ENCODE measurements at regions not wholly inside any gene's neighbourhood (a gene's known extent, or its start where the extent isn't known, plus 50 kb on each side); places are given as distances from the start of the nearest gene placed in this dataset.
"Not testable (repeated sequence)": the region's sequence is repeated elsewhere in the genome, so short reads cannot be mapped to it uniquely, and the experiment has no call there.

GRCh38 chr4:131883181-131883580 is 1265.9 kb upstream of the PCDH10 start:
- not testable (repeated sequence) for H3K27ac ChIP-seq

DNA sequence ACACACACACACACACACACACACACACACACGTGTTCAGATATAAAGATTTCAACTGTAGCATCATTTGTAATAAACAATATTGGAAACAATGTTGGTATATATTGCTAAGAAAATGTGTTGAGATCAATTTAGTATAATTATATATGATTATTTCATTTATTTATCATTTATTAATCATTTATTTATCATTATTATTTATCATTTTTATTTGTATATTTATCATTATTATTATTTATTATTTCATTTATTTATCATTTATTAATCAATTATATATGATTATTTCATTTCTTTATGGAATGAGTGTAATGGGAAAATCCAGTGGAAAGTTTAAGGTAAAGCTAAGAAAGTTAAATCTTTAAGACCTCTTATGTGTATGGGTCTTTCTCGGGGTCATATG is 1223.4 kb upstream of the PCDH10 start:
- not testable (repeated sequence) for H3K27ac ChIP-seq

- not testable (repeated sequence) for H3K27ac ChIP-seq
Observed at GRCh38 chr4:131967646-131968045, 1181.4 kb upstream of the PCDH10 start.

DNA sequence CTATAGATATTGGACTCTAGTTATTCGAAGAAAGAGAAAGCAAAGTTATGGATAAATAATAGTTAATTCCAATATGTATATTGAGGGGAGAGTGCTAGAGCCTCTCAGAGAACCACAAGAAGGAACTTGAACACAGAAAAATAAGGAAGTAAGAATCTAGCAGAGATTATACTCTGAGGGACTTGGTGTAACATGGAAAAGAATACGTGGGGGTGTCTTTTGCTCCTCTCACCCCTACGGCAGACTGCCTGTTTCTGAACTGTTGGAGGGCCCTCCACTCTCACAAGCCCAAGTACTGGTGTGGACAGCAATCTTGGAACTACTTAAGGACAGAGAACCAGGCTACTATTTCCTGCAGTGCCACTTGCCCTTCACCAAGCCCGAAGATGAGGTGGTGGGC is 1174.4 kb upstream of the PCDH10 start:
- TF ChIP-seq, protein P1, sequence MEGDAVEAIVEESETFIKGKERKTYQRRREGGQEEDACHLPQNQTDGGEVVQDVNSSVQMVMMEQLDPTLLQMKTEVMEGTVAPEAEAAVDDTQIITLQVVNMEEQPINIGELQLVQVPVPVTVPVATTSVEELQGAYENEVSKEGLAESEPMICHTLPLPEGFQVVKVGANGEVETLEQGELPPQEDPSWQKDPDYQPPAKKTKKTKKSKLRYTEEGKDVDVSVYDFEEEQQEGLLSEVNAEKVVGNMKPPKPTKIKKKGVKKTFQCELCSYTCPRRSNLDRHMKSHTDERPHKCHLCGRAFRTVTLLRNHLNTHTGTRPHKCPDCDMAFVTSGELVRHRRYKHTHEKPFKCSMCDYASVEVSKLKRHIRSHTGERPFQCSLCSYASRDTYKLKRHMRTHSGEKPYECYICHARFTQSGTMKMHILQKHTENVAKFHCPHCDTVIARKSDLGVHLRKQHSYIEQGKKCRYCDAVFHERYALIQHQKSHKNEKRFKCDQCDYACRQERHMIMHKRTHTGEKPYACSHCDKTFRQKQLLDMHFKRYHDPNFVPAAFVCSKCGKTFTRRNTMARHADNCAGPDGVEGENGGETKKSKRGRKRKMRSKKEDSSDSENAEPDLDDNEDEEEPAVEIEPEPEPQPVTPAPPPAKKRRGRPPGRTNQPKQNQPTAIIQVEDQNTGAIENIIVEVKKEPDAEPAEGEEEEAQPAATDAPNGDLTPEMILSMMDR (conservative IDR thresholded peaks at IDR 0.05), result no peak
- no peak overlapping the region for H3K27ac ChIP-seq

DNA sequence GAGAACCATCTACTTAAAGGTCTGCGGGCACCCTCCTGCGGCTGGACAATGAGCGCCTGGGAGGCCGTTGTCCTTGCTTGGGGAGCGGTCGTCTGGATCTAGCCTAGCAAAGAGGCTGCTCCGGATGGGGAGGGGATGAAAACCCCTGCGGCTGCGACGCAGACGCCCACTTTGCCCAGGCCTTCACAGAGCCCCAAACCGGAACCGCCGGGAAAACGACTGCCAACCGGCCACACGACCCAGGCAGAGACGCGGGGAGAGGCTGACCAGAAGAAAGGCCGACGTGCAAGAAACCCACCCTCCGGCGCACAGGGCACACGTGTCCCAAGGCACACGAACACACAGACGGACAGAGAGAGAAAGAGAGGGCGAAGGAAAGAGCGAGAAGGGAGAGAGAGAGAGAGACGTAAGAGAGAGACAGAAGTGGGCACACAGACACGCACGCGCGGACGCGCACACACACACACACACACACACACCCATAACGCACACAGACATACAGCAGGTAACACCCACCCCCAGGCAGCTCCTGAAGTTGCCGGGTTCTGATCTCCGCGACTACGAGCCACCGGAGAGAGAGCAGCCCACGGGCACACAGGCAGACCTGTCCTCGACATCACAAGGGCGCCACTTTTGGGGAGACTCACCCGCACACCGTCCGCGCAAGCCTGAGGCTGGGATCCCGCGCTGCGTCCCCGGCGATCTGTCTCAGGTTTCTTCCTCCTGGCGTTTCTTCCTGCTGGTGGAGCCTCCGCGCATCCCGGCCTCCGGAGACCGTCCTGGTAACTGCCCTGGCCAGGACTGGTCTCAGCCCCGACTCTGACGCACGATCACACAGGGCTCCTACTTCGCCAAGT is 1173.6 kb upstream of the PCDH10 start:
- H3K27ac ChIP-seq, result not testable (repeated sequence)

DNA sequence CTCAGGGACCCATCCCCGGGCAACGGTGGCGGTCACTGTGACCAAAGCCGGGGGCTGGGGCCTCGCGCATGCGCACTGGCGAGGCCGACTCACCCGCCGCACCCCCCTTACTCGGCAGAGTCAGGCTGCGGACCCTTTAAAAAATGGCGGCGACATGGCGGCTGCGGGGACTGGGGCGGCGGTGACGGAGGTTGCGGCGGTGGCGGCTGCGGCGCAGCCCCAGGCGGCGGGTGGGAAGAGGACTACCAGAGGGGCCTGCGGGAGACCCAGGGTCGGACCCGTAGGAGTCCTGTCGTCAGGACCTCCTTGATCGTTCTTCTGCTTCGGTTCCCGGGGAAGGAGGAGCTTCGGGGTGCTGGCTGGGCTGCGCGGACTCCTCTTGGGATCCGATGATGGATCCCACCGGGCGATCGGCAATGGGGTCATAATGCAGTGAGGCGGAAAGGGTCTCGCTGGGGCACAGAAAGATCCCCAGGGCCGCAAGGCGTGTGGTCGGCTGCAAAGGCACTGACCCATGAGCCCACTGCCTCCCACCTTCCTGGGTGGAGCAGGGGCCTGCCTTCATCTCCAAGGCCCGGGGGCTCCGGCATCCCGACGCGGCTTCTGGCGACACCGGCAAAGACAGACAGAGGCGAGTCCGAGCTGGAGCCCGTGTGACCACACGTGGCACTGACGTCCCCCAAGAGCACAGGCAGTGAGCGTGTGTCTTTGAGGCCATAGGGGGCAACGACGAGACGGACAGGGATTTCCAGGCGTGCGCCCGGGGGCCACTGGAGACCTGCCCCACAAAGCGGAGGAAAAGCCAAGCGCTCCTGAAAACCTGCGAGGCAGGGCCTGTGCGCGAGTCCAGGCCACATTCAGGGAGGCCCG is 1172.7 kb upstream of the PCDH10 start:
- H3K27ac ChIP-seq, result not testable (repeated sequence)

GRCh38 chr4:131978120-131978519 is 1171.0 kb upstream of the PCDH10 start:
- TF ChIP-seq, protein P1 (conservative IDR thresholded peaks at IDR 0.05), result no peak
- H3K27ac ChIP-seq, result no peak overlapping the region

GRCh38 chr4:131989576-131989975 is 1159.5 kb upstream of the PCDH10 start:
- TF ChIP-seq, protein P1 (conservative IDR thresholded peaks at IDR 0.05), result no peak
- no peak overlapping the region for H3K27ac ChIP-seq

DNA sequence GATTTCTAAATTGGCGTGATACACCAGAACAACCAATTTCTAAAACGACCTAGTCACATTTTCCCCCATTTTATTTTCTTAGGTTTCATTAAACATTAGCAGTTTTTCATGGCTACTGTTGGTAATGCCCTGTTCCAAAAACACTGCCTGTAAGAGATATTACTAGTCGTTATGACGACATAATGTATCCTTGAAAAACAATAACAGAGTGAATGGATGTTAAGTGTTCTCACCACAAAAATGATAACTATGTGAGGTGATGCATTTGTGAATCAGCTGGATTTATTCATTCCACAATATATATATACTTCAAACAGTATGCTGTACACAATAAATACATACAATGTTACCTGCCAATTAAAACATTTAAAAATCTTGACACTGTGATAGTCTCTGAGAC is 1147.6 kb upstream of the PCDH10 start:
- TF ChIP-seq, protein P1 (conservative IDR thresholded peaks at IDR 0.05), result no peak
- no peak overlapping the region for H3K27ac ChIP-seq

DNA sequence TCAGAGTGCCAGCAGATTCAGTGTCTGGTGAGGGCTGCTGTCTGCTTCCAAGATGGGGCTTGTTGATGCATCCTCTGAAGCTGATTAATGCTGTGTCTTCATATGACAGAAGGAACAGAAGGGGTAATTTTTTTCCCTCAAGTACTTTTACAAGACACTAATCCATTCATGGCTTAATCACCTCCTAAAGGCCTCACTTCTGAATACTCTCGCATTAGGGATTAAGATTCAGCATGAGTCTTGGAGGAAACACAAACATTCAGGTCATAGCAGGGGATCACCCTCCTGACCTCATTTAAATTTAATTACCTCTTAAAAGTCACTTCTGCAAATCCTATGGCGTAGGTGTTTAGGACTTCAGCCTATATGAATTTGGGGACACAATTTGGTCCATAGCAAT is 1145.5 kb upstream of the PCDH10 start:
- no peak overlapping the region for H3K27ac ChIP-seq
- TF ChIP-seq, protein P1 (conservative IDR thresholded peaks at IDR 0.05), result no peak
